ENCODE measurements at regions not wholly inside any gene's neighbourhood (a gene's known extent, or its start where the extent isn't known, plus 50 kb on each side); places are given as distances from the start of the nearest gene placed in this dataset.
"Not testable (repeated sequence)": the region's sequence is repeated elsewhere in the genome, so short reads cannot be mapped to it uniquely, and the experiment has no call there.

DNA sequence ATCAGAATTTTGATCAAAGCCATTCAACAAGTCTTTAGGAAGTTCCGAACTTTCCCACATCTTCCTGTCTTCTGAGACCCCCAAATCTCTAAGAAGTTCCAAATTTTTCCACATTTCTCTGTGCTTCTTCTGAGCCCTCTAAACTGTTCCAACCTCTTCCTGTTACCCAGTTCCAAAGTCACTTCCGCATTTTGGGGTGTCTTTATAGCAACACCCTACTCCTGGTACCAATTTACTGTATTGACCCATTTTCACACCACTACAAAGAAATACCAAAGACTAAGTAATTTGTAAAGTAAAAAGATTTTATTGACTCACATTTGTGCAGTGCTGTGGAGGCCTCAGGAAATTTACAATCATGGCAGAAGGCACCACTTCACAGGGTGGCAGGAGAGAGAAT lies 385.8 kb upstream of the GHITM start:
- no peak for DNase-seq (ENCODE audit: low read depth in 2 of 2)

DNA sequence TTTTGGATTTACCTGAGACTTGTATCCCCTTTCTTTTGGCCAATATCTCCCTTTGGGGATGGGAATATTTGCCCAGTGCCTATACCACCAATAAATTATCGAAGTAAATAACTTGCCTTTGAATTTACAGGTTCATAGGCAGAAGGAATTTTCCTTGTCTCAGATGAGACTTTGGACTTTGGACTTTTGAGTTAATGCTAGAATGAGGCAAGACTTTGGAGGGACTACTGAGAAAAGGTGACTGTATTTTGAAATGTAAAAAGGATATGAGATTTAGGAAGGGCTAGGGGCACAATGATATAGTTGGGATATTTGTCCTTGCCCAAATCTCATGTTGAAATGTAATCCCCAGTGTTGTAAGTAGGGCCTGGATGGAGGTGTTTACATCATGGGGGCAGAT lies 384.5 kb upstream of the GHITM start:
- DNase-seq (ENCODE audit: low read depth in 2 of 2) = no peak

DNA sequence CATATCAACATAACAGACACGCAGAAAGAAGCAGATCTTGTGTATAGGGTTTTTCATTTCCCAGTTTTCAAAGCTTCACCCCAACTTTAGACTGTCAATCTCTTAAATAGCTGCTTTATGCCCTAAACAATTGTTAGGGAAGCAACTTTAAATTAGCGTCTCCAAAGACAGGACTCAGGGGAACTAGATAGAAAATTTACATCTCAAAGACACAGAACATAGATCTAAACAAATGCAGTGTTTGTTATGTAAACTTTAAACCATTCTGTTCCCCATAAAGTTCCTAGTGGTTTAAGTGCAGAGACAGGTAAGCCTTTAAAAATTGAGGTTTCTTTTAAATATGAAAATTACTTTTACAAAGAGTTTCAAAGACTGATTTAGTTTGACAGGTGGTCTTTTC lies 379.2 kb upstream of the GHITM start:
- no peak for DNase-seq (ENCODE audit: low read depth in 2 of 2)

DNA sequence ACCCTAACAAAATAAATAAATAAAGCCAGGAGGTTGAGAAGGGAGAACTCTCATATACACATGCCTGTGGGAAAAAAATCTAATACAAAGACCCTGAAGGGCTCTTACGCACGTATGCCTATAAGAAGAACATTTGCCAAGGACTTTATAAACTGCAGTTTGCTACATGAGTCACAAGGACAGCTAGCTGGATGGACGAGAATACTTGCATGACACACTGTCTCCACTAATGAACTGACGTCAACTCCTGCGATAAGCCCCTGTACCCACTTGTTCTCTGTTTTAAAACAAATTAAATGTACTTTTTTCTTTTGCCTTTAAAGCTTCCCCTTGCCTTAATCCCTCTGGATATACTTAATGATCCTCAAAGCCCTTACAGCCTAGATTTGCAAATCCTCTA lies 374.6 kb upstream of the GHITM start:
- DNase-seq (ENCODE audit: low read depth in 2 of 2) = no peak

DNA sequence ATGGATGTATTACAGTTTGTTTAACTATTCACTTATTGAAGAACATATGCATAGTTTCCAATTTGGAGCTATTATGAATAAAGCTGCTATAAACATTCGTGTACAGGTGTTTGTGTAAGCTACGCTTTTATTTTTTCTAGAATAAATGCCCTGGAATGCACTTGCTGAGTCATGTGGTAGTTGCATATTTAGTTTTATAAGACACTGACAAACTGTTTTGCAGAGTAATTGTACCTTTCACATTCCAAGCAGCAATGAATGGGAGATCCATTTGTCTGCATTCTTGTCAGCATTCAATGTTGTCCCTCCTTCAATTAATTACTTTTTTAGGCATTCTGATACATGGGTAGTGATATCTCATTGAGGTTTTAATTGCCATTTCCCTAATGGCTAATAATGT lies 373.6 kb upstream of the GHITM start:
- DNase-seq (ENCODE audit: low read depth in 2 of 2) = no peak

DNA sequence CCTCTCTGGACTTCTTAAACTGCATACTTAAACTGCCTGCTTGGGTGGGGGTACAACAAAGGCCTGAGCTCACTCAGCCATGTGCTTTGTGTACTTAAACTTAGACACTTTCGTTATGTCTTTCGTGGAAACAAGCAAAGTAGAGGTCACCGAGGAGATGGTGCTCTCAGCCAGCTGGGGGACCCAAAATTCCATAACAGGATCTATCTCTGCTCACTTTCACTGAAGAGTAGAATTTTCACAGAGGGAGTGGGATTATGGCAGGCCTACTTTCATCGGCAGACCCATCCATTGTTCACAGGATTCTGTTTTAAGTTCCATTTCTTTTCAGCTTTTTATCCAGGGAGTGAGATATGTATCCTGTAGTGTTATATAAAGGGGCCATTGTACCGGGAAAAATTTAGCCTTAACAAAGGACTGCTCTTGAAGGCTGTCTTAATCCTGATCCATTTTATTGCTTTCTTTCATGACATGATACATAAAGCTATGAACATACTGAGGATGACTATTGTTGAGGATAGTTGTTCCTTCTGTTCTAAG lies 370.0 kb upstream of the GHITM start:
- DNase-seq (ENCODE audit: low read depth in 2 of 2) = no peak

DNA sequence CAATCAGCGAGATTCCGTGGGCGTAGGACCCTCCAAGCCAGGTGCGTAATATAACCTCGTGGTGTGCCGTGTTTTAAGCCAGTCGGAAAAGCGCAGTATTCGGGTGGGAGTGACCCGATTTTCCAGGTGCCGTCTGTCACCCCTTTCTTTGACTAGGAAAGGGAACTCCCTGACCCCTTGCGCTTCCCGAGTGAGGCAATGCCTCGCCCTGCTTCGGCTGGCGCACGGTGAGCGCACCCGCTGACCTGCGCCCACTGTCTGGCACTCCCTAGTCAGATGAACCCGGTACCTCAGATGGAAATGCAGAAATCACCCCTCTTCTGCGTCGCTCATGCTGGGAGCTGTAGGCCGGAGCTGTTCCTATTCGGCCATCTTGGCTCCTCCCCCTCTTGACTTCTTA lies 352.6 kb upstream of the GHITM start:
- not testable (repeated sequence) for DNase-seq (ENCODE audit: low read depth in 2 of 2)

DNA sequence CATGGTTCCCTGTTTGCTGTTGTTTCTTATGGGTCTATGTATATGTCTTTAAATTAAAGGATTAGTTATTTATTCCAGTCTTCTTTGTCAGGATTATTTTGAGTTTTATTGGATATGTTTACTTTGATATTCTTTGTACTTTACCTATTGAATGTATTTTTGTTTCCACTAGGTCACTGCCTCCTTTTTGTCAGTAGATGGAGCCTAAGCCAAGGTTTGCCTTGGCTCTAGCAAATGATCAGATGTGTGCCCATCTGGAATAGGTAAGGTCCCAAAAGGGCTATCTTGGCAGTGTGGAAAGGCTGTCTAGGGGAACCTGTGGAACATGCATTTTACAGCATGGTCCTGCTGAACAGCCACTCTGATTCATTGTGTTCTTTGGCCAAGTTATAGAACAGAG lies 337.3 kb upstream of the GHITM start:
- no peak for DNase-seq (ENCODE audit: low read depth in 2 of 2)

DNA sequence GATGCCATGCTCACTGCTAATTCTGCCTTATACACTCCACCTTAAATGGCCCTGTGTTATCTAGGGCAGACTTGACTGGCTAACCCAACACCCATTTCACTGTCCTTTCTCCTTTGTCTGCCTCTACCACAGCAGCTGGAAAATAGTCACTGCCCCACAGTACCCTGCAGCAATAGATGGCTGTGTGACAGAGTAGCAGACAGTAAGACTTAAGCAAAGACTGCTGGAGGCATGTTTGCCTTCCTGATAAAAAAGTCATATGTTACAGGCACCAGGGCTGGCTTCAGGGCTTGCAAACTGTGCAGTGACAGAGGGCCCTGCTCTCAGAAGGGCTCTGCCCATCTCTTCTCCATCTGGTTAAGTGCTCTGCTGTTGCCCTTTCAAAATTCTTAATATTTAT lies 332.6 kb upstream of the GHITM start:
- DNase-seq (ENCODE audit: low read depth in 2 of 2) = no peak

DNA sequence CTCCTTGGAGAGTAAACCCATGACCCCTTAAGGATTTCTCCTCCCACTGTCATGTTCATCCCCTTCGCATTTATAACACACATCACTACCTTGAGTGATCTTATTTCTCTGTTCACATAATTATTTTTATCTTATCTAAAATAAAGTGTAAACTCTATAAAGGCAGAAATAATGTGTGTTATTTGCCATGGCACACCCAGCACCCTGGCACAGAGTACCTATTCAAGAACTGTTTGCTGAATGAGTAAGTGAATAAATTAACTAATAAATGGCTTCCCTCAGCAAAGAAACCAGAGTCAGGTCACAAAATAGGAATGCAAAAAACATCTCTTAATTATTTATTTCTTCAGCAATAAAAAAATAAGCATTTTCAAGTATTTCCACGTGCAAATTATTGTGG lies 330.3 kb upstream of the GHITM start:
- no peak for DNase-seq (ENCODE audit: low read depth in 2 of 2)

DNA sequence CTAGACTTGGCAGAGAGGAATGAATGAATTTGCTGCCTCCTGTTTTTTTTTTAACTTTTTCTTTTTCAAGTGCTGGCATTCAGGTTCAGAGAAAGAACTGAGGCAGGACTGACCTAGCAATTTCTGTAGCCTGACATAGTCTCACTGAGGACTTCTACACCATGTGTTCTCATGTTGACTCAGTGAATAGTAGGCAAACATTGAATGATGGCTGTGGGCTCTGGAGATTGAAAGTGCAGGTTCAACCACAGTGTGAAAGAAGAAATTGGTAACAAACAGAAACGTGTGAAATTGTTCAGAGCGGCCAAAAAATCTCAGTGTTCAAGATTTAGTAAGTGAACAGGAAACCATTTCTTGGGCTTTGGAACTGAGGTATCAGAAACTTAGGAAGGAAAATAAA lies 322.4 kb upstream of the GHITM start:
- DNase-seq (ENCODE audit: low read depth in 2 of 2) = no peak

DNA sequence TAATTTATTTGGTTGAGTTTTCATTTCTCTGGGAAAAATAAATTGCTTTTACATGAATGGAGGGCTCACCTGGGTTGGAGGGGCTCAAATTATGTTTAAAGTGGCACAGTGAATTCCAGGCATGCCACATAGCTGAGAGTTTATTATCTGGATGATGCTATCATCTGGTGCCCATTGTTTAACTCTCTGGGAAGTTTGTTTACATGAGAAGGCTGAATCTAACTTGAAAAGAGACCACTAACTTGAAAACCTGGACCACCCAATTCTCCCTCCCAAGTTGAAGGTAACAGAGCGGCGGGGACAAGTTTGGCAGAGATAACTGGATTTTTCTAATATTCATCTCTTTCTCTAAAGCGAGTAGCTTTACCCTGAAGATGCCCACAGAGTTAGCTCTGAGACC lies 321.5 kb upstream of the GHITM start:
- DNase-seq (ENCODE audit: low read depth in 2 of 2) = no peak

DNA sequence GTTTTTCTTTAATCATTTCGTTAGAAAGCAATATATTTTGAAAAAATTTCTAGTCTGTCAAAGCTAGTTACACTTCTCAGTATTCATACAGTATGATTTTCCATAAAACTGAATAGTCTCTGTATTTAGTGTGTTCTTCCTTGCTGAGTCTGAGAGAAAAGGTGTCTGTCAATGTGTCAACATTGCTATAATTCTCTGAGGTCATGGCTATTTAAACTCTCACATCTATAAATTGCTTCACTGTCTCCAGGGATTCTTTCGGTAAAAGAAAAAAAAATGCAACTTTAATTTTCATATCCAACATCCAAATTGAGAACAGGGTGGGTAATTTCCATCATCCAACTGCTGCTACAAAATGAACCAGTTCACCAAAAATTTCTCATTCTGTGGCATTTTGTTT lies 319.7 kb upstream of the GHITM start:
- no peak for DNase-seq (ENCODE audit: low read depth in 2 of 2)

DNA sequence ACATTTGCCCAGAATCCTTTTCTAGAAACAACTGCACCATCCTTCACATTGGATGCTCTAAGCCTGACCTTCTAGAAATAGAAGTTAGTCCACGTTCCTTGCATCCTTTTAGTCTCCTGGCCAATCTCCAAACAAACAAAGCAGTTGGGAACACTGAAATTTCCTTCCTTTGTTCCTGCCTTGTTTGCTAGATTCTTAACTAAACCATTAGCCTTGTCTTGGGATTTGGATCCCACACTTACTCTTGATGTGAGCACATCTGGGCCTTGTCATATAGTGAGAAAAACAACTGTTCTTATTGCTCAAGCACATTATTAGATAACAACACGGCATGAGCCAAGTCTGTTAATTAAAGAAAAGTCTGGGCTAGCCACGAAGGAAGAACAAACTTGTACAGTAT lies 319.3 kb upstream of the GHITM start:
- DNase-seq (ENCODE audit: low read depth in 2 of 2) = no peak

DNA sequence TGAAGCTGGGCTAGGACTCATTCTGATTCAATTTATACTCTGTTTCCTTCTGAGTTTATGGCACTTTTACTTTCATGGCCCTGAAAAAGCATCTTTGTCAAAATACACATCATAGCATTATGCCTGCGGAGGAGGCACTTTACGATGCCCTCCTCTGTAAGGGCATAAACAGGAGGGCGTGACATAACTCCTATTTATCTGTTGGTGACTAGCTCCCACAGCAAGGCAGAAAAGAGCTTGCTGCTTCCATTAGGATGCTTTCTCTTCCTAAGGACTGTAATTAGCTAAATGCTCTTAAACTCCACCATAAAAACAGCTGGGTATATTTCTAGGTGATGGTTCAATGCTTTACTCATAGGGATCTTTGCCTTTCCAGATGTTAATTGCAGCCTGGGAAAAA lies 315.2 kb upstream of the GHITM start:
- no peak for DNase-seq (ENCODE audit: low read depth in 2 of 2)

DNA sequence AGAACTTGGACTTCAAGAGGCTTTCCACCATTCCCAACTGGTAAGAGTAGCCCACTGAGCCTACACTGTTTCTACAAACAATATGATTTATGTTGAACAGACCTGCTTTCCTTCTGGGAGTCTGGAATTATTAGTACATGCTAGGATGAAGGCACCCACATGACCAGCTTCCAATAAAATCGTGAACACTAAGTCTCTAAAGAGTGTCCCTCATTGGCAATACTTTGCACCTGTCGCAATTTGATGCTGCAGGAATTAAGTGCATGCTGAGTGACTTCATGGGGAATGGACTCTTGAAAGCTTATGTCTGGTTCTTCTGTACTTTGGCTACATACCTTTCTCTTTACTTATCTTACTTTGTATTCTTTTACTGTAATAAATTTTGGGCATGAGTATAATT lies 305.2 kb upstream of the GHITM start:
- DNase-seq (ENCODE audit: low read depth in 2 of 2) = no peak

DNA sequence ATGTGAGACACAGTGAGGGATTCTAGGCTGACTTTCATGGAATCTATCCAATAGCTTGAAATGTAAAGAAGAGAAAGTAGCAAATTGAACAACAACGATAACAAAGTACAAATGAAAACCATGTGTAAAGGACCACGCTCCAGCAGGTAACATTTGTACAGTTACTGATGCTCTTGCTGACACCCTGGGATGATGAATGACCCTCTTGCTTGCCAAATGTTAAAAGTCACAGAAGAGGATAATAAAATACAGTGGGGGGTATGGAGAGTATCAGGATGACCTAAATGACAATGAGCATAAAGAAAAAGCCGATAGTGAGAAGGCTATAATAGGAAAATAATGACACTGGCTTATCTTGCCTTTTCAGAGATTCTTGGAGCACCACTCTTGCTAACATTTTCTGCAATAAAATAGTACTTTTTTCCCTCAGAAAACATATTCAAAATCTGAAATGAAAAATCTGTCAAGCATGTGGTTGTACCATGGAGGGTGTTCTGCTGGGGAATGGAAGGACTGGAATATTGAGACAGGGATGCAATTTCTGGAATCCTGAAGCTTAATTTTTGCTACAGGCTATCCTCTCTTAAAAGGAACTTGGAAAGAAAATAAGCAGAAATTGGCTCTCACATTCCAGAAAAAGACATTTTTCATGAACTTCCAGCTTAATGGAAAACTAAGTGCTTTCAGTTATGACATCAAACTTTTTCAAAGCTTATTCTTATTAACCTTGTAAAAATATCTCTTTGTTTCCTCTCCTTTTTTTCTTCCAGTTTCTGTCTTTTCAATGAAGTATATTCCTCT lies 303.2 kb upstream of the GHITM start:
- no peak for DNase-seq (ENCODE audit: low read depth in 2 of 2)

DNA sequence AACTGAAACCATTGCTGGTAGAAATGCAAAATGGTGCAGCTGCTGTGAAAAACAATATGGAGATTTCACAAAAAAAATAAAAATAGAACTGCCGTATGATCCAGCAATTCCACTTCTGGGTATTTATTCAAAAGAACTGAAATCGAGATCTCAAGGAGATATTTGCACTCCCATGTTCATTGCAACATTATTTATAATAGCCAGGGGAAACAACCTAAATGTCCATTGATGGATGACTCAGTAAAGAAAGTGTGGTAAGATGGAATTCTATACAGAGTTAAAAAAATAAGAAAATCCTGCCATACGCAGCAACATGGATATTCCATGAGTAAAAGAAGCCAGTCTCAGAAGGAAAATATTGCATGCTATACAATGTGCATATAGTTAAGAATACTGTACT lies 290.6 kb upstream of the GHITM start:
- DNase-seq (ENCODE audit: low read depth in 2 of 2) = no peak

DNA sequence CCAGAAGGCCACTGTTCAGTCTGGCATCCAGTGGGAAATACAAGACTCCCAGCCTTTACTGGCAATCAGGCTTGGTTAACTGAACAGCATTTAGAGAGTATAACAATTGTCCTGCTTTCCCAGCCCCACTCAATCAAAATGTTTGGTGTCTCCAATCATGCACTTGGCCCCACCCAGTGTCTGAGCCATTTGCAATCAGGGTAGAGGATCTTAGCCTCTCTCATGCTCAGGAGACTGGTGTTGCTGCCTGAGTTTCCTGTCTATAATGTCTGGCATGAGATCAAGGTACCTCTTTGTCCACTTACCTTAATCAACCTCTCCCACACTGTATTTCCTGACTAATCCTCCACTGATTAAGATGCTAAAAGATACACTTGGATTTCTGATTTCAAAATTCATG lies 290.2 kb upstream of the GHITM start:
- DNase-seq (ENCODE audit: low read depth in 2 of 2) = no peak

DNA sequence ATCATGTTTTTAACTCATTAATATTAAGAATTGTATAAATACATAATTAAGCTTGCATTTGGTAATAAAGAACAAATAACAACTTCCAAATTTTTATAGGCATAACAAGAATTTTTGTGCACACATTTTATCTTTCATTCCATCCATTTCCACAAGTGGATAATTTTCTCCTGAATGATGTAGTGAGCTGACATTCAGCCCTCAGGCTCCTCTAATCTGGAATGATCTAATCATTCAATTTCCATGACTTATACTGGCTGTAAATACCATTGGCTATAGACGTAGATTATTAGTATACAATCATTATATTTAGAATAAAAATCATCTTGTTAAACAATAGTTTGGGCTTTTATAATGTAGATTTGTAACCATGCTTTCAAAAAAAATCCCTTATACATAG lies 287.2 kb upstream of the GHITM start:
- no peak for DNase-seq (ENCODE audit: low read depth in 2 of 2)

DNA sequence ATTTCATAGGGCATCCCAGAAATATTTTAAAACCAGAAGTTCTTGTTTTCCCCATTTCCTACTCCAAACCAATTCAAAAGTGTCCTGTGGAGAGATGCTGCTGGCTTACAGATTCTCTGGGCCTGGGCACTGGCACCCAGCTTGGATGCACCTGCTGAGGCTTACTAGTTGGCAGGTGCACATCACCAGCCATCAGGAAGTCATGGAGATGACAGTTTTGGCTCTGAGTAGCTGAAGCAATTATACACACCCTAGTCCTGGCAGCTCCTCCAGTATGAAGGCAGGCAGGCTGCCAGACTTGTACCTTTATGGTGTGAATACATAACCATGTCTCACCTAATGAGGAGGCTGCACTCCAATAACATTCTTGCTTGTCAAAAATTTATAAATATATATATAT lies 276.6 kb upstream of the GHITM start:
- DNase-seq (ENCODE audit: low read depth in 2 of 2) = no peak

DNA sequence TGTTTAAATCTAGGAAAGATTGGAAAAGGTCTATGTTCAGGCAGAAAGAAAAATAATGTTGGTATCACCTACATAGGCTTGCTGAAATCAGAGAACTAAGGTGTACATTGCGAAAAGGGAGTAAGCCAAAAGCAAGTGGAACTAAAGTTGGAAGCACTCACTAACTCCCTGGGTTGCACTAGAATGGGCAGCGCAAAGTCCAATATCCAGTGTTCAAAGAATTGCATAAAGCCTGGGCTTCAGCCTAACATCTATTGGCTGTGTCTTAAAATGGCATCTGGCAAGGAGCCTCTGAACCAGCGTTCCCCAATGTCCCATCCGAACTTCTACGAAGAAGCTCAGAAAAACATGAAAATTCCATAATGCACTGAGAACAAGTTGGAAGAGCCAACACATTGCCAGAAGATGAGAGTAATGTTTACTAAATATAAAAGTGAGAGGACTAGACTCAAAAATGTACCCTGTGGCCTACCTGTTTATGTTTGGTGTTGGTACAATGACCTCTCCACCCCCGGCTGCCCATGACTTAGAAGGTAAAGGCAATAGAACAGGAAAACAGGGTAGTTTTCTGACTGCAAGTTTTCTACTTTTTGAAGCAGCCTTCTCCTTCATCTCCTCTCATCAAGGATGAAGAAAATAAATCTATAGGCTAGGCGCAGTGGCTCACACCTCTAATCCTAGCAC lies 275.9 kb upstream of the GHITM start:
- no peak for DNase-seq (ENCODE audit: low read depth in 2 of 2)

DNA sequence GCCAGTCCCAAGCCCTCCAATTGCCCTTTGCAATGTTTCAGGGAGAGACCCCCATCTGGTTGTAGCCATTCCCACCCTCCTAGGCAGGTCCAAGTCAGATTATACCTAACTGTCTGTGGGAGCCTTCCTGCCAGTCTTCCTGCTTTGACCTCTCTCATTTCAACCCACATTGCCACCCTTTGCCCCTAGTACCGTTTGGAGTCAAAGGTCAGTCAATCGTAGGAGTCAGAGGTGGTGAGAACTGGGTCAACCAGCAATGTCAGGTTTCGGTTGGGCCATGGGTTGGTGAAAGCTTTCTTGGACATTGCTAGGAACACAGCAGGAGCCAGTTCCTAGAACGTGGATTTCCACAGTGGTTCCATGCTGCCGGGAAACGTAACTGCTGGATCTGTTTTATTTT lies 269.4 kb upstream of the GHITM start:
- no peak for DNase-seq (ENCODE audit: low read depth in 2 of 2)
